ENCODE measurements at regions not wholly inside any gene's neighbourhood (a gene's known extent, or its start where the extent isn't known, plus 50 kb on each side); places are given as distances from the start of the nearest gene placed in this dataset.
"Not testable (repeated sequence)": the region's sequence is repeated elsewhere in the genome, so short reads cannot be mapped to it uniquely, and the experiment has no call there.

DNA sequence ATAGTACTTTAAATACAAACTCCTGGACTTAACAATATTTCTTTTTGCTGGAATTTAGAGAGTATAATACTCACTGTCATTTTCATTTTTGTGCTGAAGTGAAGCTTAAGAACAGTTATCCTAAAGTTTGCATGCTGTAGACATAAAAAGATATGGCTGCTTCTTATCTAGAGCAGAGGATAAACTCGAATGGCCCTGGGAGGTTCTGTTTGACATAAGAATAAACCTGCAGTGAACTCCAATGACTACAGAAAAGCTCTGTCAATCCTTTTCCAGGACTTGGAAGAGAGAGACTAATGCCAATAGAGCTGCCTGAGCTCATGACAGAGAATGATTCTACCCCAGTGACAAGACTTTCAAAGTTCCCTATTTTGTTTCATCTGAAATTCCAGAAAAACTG, 1017.8 kb upstream of the MIR17HG start:
- H3K36me3 Mint-ChIP-seq (ENCODE audit: low read depth, unreplicated experiment): no peaks in the 10 kb centered on the region
- no peaks in the 10 kb centered on the region for H3K9me3 Mint-ChIP-seq (ENCODE audit: unreplicated experiment)
- H3K4me1 Mint-ChIP-seq (ENCODE audit: unreplicated experiment): no peaks in the 10 kb centered on the region
- no peak overlapping the region for H3K27ac Mint-ChIP-seq (ENCODE audit: unreplicated experiment)
- no peak for DNase-seq (ENCODE audit: low spot score)
- H3K4me3 Mint-ChIP-seq (ENCODE audit: unreplicated experiment): no peak overlapping the region
- TF ChIP-seq, protein P1, sequence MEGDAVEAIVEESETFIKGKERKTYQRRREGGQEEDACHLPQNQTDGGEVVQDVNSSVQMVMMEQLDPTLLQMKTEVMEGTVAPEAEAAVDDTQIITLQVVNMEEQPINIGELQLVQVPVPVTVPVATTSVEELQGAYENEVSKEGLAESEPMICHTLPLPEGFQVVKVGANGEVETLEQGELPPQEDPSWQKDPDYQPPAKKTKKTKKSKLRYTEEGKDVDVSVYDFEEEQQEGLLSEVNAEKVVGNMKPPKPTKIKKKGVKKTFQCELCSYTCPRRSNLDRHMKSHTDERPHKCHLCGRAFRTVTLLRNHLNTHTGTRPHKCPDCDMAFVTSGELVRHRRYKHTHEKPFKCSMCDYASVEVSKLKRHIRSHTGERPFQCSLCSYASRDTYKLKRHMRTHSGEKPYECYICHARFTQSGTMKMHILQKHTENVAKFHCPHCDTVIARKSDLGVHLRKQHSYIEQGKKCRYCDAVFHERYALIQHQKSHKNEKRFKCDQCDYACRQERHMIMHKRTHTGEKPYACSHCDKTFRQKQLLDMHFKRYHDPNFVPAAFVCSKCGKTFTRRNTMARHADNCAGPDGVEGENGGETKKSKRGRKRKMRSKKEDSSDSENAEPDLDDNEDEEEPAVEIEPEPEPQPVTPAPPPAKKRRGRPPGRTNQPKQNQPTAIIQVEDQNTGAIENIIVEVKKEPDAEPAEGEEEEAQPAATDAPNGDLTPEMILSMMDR (IDR thresholded peaks at IDR 0.05; ENCODE audit: unreplicated experiment): no peak
- H3K27me3 Mint-ChIP-seq (ENCODE audit: unreplicated experiment): no peaks in the 10 kb centered on the region

DNA sequence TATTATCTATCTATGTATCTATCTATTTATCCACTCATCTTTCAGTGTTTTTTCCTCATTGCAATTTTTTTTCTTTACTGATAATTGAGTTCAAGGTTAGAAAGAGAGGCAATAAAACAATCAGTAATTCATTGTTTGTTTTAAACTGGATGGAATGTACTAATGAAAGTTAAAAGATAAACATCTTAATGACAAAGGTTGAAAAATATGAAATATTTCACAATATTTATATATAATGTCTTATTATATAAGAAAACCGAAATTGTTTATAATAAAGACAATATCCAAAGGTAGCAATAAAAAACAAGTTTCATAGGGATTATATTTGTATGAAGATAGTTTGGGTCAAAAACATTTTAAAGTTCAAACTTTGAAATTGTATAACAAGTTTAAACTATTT, 1015.5 kb upstream of the MIR17HG start:
- H3K36me3 Mint-ChIP-seq (ENCODE audit: low read depth, unreplicated experiment): no peaks in the 10 kb centered on the region
- TF ChIP-seq, protein P1 (IDR thresholded peaks at IDR 0.05; ENCODE audit: unreplicated experiment): no peak
- no peak for DNase-seq (ENCODE audit: low spot score)
- no peaks in the 10 kb centered on the region for H3K27me3 Mint-ChIP-seq (ENCODE audit: unreplicated experiment)
- no peak overlapping the region for H3K4me3 Mint-ChIP-seq (ENCODE audit: unreplicated experiment)
- no peak overlapping the region for H3K27ac Mint-ChIP-seq (ENCODE audit: unreplicated experiment)
- H3K4me1 Mint-ChIP-seq (ENCODE audit: unreplicated experiment): no peaks in the 10 kb centered on the region
- H3K9me3 Mint-ChIP-seq (ENCODE audit: unreplicated experiment): no peaks in the 10 kb centered on the region

DNA sequence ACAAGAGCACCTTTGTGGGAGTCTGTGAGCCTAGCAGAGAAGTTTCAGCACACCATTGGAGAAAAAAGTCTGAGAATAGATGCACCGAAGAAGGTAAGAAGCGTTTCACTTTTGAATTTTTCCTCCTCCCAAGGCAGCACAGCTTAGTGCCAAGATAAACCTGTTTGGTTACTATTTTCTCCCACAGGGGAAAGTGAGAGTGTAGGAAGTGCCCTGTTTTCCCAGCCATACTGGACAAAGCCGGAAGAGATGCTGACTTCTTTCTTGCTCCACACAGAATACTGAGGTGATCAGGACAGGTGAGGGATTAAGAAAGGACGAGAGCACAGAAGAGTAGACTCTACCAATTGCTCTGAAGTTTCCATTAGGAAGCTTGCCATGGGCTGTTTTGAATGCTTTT, 1011.0 kb upstream of the MIR17HG start:
- no peaks in the 10 kb centered on the region for H3K4me1 Mint-ChIP-seq (ENCODE audit: unreplicated experiment)
- no peak for DNase-seq (ENCODE audit: low spot score)
- no peaks in the 10 kb centered on the region for H3K36me3 Mint-ChIP-seq (ENCODE audit: low read depth, unreplicated experiment)
- no peaks in the 10 kb centered on the region for H3K9me3 Mint-ChIP-seq (ENCODE audit: unreplicated experiment)
- H3K27me3 Mint-ChIP-seq (ENCODE audit: unreplicated experiment): peaks cover 1% of the 10 kb centered on the region
- no peak overlapping the region for H3K27ac Mint-ChIP-seq (ENCODE audit: unreplicated experiment)
- H3K4me3 Mint-ChIP-seq (ENCODE audit: unreplicated experiment): no peak overlapping the region
- TF ChIP-seq, protein P1 (IDR thresholded peaks at IDR 0.05; ENCODE audit: unreplicated experiment): no peak

DNA sequence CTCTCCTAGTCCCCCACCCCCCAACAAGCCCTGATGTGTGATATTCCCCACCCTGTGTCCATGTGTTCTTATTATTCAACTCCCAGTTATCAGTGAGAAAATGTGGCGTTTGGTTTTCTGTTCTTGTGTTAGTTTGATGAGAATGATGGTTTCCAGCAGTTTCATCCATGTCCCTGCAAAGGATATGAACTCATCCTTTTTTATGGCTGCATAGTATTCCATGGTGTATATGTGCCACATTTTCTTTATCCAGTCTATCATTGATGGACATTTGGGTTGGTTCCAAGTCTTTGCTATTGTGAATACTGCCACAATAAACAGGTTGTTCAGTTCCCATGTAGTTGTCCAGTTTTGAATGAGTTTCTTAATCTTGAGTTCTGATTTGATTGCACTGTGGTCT, 1006.1 kb upstream of the MIR17HG start:
- not testable (repeated sequence) for H3K4me1 Mint-ChIP-seq (ENCODE audit: unreplicated experiment); H3K4me3 Mint-ChIP-seq (ENCODE audit: unreplicated experiment); H3K9me3 Mint-ChIP-seq (ENCODE audit: unreplicated experiment); H3K27ac Mint-ChIP-seq (ENCODE audit: unreplicated experiment); DNase-seq (ENCODE audit: low spot score); H3K36me3 Mint-ChIP-seq (ENCODE audit: low read depth, unreplicated experiment); H3K27me3 Mint-ChIP-seq (ENCODE audit: unreplicated experiment)

DNA sequence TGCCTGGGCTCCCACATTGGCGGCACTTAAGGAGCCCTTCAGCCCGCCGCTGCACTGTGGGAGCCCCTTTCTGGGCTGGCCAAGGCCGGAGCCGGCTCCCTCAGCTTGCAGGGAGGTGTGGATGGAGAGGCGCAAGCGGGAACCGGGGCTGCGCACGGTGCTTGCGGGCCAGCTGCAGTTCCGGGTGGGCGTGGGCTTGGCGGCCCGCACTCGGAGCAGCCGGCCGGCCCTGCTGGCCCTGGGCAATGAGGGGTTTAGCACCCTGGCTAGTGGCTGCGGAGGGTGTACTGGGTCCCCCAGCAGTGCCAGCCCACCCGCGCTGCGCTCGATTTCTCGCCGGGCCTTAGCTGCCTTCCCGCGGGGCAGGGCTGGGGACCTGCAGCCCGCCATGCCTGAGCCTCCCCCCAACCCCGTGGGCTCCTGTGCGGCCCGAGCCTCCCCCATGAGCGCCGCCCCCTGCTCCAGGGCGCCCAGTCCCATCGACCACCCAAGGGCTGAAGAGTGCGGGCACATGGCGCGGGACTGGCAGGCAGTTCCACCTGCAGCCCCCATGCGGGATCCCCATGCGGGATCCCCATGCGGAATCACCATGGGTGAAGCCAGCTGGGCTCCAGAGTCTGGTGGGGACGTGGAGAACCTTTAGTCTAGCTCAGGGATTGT, 998.9 kb upstream of the MIR17HG start:
- not testable (repeated sequence) for H3K36me3 Mint-ChIP-seq (ENCODE audit: low read depth, unreplicated experiment); DNase-seq (ENCODE audit: low spot score); H3K4me1 Mint-ChIP-seq (ENCODE audit: unreplicated experiment); H3K27me3 Mint-ChIP-seq (ENCODE audit: unreplicated experiment); H3K4me3 Mint-ChIP-seq (ENCODE audit: unreplicated experiment); H3K9me3 Mint-ChIP-seq (ENCODE audit: unreplicated experiment); H3K27ac Mint-ChIP-seq (ENCODE audit: unreplicated experiment)

DNA sequence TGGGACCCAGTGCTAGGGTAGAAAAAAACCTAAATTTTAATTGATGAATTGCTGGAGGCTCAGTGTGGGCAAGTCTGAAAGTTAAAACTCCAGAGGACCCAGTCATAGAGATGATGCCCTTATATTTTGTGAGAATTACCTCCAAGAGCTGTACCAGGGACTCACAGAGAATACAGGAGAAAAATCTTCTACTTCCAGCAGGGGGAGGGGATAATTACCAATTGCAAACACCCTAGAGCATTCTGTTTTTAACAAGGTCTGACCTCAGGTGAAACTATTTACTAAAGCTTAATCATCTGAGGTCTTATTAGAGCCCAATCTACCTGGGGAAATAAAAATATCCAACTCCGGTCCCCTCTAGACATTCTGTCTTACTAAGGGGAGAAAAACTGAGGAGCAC, 994.7 kb upstream of the MIR17HG start:
- Mint-ChIP-seq H3K27me3 (ENCODE audit: unreplicated experiment) (no peaks in the 10 kb centered on the region), H3K9me3 (ENCODE audit: unreplicated experiment) (no peaks in the 10 kb centered on the region), H3K4me1 (ENCODE audit: unreplicated experiment) (no peaks in the 10 kb centered on the region), H3K27ac (ENCODE audit: unreplicated experiment) (no peak overlapping the region), H3K4me3 (ENCODE audit: unreplicated experiment) (no peak overlapping the region), H3K36me3 (ENCODE audit: low read depth, unreplicated experiment) (no peaks in the 10 kb centered on the region)
- no peak for DNase-seq (ENCODE audit: low spot score)
- TF ChIP-seq, protein P1 (IDR thresholded peaks at IDR 0.05; ENCODE audit: unreplicated experiment): no peak
